ENCODE measurements at regions not wholly inside any gene's neighbourhood (a gene's known extent, or its start where the extent isn't known, plus 50 kb on each side); places are given as distances from the start of the nearest gene placed in this dataset.

DNA sequence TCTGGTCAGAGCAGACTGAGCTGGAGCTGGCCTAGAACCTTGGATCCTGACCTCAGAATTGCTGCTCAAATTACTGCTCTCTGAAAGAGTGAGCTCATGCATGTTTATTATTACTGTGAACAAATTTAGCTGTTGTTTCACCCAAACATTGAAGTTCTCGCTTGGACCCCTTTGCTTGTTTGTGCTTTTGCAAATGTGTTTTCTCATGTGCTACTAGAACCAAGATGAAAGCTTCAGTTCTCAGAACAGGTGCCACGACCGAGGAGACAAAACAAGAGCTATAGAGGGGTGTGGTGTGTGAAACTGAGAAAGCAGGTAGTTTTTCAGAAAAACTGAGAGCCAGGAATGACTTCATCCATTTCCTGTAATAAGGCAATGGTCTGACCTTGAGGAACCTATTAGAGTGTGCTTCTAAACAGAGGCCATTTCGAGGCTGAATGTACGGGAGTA is 50.0 kb upstream of the ESR1 start (continued):
- TF ChIP-seq ASH2L (IDR thresholded peaks at IDR 0.05; ENCODE audit: borderline replicate concordance, low read depth) (no peak), NFYB (IDR thresholded peaks at IDR 0.05; ENCODE audit: insufficient read depth, low read depth, low read length) (no peak), MTA3 (IDR thresholded peaks at IDR 0.05; ENCODE audit: borderline replicate concordance, low read length) (no peak; the same call in 1 of the 2 replicates), ZNF274 (IDR thresholded peaks at IDR 0.05; ENCODE audit: insufficient read depth, insufficient read length) (no peak), SIN3A (IDR thresholded peaks at IDR 0.05; ENCODE audit: low read depth, low read length) (no peak), TCF7 (IDR thresholded peaks at IDR 0.05; ENCODE audit: borderline replicate concordance) (0 out of 2 replicates have a peak, but pooled peaks have one; percentile 23), RAD51 (IDR thresholded peaks at IDR 0.05) (no peak), RB1 (IDR thresholded peaks at IDR 0.05; ENCODE audit: borderline replicate concordance) (no peak), BMI1 (IDR thresholded peaks at IDR 0.05; ENCODE audit: borderline replicate concordance) (no peak), MEF2A (IDR thresholded peaks at IDR 0.05; ENCODE audit: insufficient read depth, low read depth, low read length) (no peak), PAX5 (IDR thresholded peaks at IDR 0.05; ENCODE audit: borderline replicate concordance, low read depth, low read length) (0 out of 2 replicates have a peak, but pooled peaks have one; percentile 13), RELA (IDR thresholded peaks at IDR 0.05; ENCODE audit: borderline replicate concordance, partially characterized antibody) (no peak), GABPA (IDR thresholded peaks at IDR 0.05; ENCODE audit: low read depth) (0 out of 2 replicates have a peak, but pooled peaks have one; percentile 24), HDAC6 (IDR thresholded peaks at IDR 0.05; ENCODE audit: unreplicated experiment) (no peak), CHD4 (IDR thresholded peaks at IDR 0.05) (no peak)
- TF ChIP-seq, protein P1, sequence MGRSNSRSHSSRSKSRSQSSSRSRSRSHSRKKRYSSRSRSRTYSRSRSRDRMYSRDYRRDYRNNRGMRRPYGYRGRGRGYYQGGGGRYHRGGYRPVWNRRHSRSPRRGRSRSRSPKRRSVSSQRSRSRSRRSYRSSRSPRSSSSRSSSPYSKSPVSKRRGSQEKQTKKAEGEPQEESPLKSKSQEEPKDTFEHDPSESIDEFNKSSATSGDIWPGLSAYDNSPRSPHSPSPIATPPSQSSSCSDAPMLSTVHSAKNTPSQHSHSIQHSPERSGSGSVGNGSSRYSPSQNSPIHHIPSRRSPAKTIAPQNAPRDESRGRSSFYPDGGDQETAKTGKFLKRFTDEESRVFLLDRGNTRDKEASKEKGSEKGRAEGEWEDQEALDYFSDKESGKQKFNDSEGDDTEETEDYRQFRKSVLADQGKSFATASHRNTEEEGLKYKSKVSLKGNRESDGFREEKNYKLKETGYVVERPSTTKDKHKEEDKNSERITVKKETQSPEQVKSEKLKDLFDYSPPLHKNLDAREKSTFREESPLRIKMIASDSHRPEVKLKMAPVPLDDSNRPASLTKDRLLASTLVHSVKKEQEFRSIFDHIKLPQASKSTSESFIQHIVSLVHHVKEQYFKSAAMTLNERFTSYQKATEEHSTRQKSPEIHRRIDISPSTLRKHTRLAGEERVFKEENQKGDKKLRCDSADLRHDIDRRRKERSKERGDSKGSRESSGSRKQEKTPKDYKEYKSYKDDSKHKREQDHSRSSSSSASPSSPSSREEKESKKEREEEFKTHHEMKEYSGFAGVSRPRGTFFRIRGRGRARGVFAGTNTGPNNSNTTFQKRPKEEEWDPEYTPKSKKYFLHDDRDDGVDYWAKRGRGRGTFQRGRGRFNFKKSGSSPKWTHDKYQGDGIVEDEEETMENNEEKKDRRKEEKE (IDR thresholded peaks at IDR 0.05), result no peak
- TF ChIP-seq, protein P2, sequence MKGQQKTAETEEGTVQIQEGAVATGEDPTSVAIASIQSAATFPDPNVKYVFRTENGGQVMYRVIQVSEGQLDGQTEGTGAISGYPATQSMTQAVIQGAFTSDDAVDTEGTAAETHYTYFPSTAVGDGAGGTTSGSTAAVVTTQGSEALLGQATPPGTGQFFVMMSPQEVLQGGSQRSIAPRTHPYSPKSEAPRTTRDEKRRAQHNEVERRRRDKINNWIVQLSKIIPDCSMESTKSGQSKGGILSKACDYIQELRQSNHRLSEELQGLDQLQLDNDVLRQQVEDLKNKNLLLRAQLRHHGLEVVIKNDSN (IDR thresholded peaks at IDR 0.05; ENCODE audit: borderline replicate concordance, extremely low read length, insufficient read depth, low read depth, low read length), result no peak
- TF ChIP-seq, protein P3, sequence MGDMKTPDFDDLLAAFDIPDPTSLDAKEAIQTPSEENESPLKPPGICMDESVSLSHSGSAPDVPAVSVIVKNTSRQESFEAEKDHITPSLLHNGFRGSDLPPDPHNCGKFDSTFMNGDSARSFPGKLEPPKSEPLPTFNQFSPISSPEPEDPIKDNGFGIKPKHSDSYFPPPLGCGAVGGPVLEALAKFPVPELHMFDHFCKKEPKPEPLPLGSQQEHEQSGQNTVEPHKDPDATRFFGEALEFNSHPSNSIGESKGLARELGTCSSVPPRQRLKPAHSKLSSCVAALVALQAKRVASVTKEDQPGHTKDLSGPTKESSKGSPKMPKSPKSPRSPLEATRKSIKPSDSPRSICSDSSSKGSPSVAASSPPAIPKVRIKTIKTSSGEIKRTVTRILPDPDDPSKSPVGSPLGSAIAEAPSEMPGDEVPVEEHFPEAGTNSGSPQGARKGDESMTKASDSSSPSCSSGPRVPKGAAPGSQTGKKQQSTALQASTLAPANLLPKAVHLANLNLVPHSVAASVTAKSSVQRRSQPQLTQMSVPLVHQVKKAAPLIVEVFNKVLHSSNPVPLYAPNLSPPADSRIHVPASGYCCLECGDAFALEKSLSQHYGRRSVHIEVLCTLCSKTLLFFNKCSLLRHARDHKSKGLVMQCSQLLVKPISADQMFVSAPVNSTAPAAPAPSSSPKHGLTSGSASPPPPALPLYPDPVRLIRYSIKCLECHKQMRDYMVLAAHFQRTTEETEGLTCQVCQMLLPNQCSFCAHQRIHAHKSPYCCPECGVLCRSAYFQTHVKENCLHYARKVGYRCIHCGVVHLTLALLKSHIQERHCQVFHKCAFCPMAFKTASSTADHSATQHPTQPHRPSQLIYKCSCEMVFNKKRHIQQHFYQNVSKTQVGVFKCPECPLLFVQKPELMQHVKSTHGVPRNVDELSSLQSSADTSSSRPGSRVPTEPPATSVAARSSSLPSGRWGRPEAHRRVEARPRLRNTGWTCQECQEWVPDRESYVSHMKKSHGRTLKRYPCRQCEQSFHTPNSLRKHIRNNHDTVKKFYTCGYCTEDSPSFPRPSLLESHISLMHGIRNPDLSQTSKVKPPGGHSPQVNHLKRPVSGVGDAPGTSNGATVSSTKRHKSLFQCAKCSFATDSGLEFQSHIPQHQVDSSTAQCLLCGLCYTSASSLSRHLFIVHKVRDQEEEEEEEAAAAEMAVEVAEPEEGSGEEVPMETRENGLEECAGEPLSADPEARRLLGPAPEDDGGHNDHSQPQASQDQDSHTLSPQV (IDR thresholded peaks at IDR 0.05), result no peak
- TF ChIP-seq, protein P4, sequence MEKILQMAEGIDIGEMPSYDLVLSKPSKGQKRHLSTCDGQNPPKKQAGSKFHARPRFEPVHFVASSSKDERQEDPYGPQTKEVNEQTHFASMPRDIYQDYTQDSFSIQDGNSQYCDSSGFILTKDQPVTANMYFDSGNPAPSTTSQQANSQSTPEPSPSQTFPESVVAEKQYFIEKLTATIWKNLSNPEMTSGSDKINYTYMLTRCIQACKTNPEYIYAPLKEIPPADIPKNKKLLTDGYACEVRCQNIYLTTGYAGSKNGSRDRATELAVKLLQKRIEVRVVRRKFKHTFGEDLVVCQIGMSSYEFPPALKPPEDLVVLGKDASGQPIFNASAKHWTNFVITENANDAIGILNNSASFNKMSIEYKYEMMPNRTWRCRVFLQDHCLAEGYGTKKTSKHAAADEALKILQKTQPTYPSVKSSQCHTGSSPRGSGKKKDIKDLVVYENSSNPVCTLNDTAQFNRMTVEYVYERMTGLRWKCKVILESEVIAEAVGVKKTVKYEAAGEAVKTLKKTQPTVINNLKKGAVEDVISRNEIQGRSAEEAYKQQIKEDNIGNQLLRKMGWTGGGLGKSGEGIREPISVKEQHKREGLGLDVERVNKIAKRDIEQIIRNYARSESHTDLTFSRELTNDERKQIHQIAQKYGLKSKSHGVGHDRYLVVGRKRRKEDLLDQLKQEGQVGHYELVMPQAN (conservative IDR thresholded peaks at IDR 0.05), result no peak
- TF ChIP-seq, protein P5, sequence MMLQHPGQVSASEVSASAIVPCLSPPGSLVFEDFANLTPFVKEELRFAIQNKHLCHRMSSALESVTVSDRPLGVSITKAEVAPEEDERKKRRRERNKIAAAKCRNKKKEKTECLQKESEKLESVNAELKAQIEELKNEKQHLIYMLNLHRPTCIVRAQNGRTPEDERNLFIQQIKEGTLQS (IDR thresholded peaks at IDR 0.05; ENCODE audit: borderline replicate concordance, extremely low read depth, low read depth, low read length), result no peak

All from GM12878 (cell line).